Fibroblast of villous mesenchyme (primary cell): ENCODE measurements at regions not wholly inside any gene's neighbourhood (a gene's known extent, or its start where the extent isn't known, plus 50 kb on each side); places are given as distances from the start of the nearest gene placed in this dataset.

ENCODE experiments used
- DNase-seq: peaks from one replicate; pipeline ENCODE4 v3.0.0-alpha.2; 2010; ENCODE audit warnings: low read depth
- H3K4me3 ChIP-seq: 2 replicates; pipeline ENCODE4 v1.5.1; 2011; ENCODE audit warnings: low read depth, mild to moderate bottlenecking, low read length
- CTCF ChIP-seq: IDR thresholded peaks from 2 replicates; pipeline ENCODE4 v1.5.1; 2012; ENCODE audit warnings: low read depth, mild to moderate bottlenecking, low read length; ENCODE audit not compliant: insufficient read depth

- TF ChIP-seq CTCF = no peak
- DNase-seq = no peak
- H3K4me3 ChIP-seq = no peak overlapping the region
These were observed 62.5 kb downstream of the RHOB start for GRCh38 chr2:20509301-20509769.

GRCh38 chr2:20509770-20510490 lies 63.1 kb downstream of the RHOB start:
- no peak for TF ChIP-seq CTCF
- DNase-seq = peak; percentile 59
- no peak overlapping the region for H3K4me3 ChIP-seq

GRCh38 chr2:20511130-20511529 lies 64.3 kb downstream of the RHOB start:
- no peak for DNase-seq
- H3K4me3 ChIP-seq = no peak overlapping the region
- TF ChIP-seq CTCF = no peak

GRCh38 chr2:20512061-20512605 lies 65.3 kb downstream of the RHOB start:
- no peak overlapping the region for H3K4me3 ChIP-seq

GRCh38 chr2:20513946-20514345 lies 67.1 kb downstream of the RHOB start:
- no peak for TF ChIP-seq CTCF
- no peak for DNase-seq
- H3K4me3 ChIP-seq = no peak overlapping the region

More at GRCh38 chr2:20512061-20512605, 65.3 kb downstream of the RHOB start:
- no peak for DNase-seq
- no peak for TF ChIP-seq CTCF

GRCh38 chr2:20514596-20515269 lies 67.9 kb downstream of the RHOB start:
- no peak overlapping the region for H3K4me3 ChIP-seq
- no peak for TF ChIP-seq CTCF
- DNase-seq = peak; percentile 98
